HG03565 (cell line): ENCODE measurements at regions not wholly inside any gene's neighbourhood (a gene's known extent, or its start where the extent isn't known, plus 50 kb on each side); places are given as distances from the start of the nearest gene placed in this dataset.
"Not testable (repeated sequence)": the region's sequence is repeated elsewhere in the genome, so short reads cannot be mapped to it uniquely, and the experiment has no call there.

Experiments
- ATAC-seq: cut with Tn5 transposase; IDR thresholded peaks from one replicate; pipeline ENCODE4 v1.9.1; 2021; ENCODE audit warnings: mild to moderate bottlenecking, moderate library complexity; ENCODE audit not compliant: unreplicated experiment

DNA sequence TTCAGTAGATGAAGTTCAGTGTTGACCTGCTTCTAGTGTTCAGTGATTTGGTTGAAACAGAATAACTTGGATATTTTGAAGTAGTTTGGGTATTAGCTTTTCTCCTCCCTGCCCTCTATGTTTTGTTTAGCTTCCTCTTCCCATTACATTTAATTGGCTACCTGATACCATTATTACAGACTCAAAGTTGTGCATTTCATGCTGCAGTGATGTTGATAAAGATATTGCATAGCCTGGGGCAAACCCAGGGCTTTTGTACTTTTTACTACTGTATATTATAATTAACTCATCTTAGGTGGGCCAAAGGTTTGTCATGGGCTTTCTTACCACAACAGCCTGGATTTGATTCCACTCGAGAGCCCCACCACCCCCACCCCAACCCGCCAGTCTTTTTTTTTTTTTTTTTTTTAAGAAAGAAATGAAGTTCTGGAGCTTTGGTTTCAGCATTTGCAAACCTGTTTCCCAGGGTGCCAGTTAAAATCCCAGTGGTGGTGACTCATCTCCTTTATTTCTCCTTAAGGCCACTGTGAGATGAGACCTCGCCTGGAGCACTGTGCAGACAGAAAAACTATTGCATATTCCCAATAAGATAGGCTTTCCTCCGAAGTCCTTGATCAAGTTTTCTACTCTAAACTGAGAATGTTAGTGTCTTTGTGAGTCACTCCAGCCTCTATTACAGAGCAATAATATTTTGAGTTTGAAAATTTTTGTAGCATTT, 393.7 kb upstream of the FANCL start:
- ATAC-seq, result no peak

DNA sequence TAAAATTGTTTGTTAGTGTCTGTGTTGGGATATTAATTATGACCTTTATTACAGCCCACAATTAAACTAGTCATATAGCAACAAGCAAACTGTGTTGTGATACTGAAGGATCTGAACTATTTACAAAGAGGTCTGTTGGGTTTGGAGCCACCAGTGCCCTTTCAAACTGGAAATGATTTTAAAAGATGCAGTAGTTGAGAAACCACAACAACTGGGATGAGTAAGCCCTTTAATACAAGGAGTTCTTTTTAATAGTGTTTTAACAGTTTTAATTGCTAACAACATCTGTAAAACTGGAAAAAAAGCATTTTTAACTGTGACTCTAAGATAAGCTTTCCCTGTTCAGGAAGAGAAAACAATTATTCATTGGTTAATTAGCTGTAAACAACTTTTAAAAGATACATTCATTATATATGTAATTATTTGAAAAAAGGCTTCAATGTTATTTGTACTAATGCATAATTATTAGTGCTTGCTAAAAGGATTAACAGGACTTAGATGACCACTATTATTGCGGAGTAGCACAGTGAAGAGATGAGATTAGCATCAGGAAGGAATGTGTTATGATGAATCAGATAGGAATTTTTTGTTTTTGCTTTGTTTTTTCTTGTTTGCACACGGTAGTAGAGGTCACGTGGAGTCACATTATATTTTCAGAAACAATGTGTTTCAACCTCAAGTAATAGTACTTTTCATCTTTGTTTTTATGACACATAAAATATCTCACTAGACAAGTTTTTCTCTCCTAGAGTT, 392.7 kb upstream of the FANCL start:
- no peak for ATAC-seq

DNA sequence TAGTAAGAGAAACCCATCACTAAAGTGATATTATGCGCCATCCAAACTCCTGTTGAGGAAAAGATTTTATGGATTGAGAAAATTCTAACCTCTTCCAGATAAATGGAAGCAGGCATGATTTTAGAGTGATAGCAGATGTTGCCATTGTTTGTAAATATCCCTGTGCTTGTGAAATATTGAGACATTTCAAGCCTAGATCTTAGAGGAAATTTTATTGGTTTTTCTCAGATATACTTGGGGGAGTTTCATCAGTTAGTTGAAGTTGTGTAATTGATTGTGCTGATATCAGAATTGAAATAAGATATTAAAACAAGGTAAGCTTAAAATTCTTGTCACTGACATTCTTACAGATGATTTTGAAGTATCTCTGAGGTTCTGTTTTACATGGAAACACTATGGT, 390.9 kb upstream of the FANCL start:
- no peak for ATAC-seq

DNA sequence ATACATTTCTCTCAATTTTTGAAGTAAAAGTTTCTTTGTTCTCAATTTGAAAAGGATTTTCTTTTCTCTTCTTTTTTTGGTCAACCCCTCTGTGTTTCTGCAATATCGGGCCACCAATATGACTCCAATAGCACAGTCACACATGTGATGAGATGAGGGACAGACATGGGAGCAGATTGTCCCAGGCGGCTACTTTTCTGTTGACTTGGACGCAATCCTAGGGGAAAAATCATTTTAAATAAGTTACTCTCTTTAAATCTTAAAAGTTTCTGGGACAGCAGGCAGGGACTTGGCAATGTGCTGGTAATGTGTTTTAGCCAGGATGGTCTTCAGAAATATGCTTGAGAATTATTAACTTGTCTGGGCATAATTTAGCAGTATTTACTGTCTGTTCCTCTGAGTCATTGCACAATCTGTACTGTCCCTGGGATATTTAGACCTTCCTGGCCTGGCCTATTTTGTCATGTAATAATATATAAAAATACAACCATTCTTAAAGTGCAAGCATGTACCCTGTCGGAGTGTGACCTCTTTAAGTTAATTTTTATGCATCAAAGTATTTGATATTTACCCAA, 388.5 kb upstream of the FANCL start:
- no peak for ATAC-seq

DNA sequence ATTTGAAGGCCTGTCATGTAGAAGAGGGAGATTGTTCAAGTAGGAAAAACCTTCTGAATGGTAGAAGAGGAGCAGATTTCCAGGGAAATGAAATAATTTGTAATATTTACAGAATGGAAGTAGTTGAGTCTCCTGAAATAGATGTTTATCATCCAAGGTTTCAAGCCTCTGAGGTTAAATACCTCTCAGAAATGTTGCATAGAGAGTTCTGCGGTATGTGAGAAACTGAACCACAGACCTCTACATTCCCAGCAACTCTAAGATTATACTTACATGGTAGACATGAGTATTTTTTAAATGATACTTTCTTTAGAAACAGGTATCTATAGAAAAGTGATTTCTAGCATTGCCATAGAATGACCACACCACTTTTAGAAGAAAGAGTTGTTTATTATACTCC, 379.8 kb upstream of the FANCL start:
- ATAC-seq, result no peak

DNA sequence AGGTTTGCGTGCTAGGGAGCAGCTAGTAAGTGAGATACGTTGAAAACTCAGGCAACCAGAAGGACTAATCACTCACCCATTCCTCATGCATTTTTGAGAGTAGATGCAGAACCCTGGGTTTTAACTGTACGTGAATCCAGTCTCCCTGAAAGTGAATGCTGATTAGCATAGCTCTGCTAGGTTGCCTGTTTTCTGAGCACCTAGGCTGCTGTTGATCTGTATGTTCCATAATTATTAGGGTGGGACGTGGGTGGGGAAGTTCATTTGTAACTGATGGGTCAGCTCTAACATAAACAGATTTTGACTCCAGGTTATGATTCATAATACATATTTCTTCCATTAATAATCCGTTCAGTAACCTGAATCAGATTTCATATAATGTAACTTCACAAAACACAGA, 379.0 kb upstream of the FANCL start:
- no peak for ATAC-seq

DNA sequence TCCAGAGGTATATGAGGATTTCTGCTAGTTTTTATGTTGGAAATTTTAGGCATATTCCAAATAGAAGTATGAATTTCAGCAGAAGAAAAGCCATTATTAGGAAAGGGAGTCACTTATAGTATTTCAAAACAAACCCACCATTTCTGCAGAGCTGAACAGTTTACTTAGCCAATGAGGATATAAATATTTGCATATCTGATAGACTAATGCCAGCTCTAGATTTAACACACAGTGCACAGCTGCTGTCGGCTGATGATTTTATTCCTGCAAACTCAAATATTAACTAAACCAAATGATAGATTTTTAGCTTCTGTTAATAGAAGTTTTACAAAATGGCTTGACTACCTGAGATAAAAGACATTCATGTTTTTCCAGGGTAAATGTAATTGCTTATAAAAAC, 375.8 kb upstream of the FANCL start:
- ATAC-seq, result no peak

DNA sequence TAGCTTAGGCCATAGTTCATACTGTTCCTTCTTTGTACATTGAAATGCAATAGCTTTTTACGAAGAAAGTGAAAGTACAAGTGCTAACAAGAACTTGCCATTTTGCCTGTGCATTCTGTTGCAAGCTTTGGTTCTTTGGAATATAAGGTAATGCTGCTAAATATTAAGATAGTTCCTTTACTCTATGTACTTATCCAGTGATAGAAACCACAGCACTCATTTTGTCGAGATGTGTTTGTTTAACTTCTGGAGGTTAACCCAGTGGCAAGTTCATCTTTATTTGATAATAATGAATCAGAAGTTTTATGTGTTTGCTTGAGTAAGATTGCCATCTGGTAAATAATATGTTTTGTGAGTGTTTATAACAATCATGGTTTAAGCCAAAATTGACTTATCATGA, 373.1 kb upstream of the FANCL start:
- no peak for ATAC-seq

DNA sequence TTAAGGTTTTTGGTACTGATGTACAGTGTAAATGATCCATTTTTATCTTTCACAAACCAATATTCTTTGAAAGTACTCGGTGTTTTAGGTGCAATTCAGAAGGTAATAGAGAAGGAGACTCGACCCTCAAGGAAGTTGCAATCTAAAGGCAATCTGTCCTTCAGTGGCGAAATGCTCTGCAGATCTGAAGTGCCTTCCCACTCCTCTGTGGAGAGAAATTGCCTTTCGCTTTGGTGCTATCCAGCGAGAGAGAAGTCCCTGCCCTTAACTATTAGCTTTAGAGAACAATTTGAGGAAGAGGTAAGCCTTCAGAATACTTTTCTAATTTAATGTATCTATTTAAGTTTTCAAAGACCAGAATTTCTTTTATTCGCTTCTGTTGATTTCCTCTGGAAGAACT, 371.8 kb upstream of the FANCL start:
- ATAC-seq, result no peak

DNA sequence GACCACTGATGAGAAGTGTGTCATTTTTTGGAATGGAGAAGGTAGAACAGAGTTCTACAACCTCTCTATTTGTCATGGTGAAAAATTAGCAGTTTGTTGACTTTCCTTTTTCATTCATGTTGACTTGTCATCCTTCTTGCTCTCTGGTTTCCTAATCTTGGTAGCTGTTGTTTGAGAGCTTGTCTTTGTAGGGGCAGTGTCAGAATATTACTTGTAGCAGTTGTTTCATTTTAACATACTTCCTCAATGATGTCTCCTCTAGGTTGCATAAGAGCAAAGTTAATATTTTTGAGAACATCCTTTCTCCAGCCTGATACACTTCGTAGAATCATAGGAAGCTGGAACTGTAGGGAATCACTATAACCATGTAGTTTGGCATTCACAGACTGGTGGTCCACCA, 368.2 kb upstream of the FANCL start:
- ATAC-seq, result no peak

DNA sequence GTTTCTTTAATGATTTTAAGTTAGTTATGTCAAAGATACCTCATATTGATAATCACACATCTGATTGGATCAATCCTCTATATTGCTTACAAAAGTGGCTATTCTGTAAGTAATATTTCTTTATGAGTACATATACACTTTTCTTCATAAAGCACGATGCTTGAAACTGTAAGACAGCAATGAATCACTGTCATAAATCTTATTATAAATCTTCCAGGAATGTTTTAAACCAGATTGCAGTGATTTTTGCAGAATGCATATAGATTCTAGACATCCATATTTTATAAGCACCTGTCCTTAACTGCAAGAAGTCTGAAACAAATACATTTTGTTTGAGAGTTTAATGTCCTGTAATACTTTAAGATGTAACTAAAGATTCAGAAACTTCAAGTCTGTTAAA, 367.0 kb upstream of the FANCL start:
- no peak for ATAC-seq

DNA sequence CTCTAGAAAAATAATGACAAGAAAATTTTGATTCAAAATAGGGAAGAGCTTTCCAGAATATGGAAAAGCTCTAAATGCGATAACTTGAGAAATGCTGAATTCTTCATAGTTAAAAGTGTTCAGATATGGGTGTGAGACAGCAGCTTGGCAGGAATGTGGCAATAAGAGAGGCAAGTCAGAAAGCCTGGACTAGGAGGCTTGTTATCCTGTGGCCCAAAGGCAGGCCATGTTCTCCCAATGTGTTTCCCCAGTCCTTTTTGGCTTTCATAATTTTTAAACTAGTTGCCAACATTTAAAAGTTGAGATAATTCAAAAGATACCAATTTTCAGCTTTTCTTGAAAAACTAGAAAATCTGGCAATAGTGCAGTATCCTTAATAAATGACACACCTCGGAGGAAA, 366.3 kb upstream of the FANCL start:
- ATAC-seq, result no peak

DNA sequence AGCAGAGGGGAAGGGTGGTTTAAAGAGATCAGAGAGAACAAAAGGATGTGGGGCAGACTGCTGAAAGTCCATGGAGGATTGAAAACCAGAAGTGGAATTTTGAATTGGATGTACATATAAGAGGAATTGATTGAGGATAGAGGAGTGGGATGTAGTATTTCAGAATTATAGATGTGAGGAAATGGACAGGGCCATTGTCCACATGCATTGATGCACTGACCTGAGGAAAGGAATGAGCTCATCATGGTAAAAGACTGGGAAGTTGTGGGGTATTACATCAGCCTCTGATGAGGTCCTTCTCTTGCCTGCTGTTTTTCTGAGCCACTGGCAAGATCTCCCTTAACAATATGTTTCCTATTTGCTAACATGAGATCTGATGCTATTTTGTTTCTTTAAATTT, 365.7 kb upstream of the FANCL start:
- no peak for ATAC-seq

DNA sequence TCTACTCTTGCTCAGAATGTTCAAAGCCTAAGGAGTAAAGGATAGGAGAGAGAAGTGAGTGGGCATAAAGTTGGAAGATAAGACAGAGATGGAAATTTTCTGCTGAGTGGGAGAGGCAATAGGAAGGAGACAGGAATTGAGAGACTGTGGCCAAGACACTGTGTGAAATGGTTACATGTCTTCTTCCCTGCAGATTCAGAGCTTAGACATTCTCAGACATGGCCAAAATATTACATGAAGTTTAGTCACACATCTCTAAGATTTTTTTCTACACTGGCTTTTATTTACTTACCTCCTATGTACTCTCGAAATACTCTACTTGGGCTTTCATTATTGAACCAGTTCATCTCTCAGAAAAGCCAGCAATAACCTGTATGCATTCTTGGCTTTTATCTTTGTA, 363.0 kb upstream of the FANCL start:
- no peak for ATAC-seq

DNA sequence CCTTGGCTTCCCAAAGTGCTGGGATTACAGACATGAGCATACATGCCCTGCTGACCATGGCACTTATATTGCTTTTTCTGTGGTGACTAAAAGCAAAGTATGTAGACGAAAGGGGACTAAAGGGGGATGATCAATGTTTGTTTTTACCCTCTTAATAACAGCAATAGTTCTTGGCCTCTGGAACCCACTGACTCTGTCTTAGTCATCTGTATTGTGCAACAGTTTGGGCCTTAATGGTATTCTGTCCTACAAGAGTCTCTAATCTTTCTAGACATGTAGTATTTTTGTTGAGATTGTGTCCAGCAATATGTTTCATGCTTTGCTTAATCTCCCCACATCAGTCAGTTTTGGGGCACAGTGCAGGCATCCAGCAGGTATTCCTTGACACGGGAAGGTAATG, 359.9 kb upstream of the FANCL start:
- ATAC-seq, result no peak

DNA sequence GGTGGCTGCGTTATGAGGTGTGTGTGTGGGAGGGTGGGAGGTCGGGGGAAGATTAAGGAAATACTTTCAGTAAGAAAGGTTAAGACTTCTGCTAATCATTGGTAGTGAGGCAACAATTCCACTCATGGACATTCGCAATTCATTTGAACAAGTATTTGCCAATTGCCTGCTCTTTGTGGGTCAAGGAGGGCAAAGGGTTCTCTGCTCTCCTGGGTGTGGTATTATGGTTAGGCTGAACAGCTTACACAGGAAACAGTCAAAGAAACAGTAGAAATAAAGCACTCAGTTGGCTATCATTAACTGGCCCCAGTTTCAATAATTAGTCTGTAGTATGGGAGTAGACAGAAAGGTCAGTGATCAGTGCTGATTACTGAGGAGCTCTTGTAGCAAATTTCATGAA, 357.0 kb upstream of the FANCL start:
- no peak for ATAC-seq

DNA sequence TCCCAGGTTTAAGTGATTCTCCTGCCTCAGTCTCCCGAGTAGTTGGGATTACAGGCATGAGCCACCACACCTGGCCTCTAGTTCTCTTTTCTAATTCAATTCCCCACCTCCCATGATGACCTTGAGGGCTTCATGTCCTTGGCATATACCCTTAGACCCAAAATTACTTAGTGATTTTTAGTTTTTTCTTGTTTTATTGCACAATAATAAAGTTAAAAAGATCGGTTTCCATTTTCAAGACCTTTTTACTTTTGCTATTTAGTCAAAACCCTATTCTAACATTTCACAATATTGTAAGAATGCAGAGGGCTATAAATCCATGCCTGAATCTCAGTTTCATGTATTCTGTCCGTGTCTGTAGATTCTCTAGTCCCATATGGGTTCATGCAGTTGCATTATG, 354.6 kb upstream of the FANCL start:
- no peak for ATAC-seq

DNA sequence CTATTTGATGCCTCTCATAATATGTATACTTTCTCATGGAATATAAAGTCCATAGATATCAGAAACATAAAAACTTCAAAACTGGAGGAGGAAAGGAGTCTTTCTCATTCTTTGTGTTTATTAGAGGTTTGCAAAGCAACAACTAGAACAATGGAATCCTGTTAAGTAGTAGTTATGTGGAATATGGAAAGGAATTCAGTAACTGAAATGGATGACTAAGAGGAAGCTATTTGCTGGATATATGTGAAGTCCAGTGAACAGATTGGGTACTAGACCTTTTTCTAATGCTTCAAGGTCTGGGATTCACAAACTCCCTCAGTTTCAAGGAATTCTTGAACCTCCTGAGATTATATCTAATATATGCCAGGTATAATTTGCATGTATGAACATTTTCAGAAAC, 353.6 kb upstream of the FANCL start:
- no peak for ATAC-seq

DNA sequence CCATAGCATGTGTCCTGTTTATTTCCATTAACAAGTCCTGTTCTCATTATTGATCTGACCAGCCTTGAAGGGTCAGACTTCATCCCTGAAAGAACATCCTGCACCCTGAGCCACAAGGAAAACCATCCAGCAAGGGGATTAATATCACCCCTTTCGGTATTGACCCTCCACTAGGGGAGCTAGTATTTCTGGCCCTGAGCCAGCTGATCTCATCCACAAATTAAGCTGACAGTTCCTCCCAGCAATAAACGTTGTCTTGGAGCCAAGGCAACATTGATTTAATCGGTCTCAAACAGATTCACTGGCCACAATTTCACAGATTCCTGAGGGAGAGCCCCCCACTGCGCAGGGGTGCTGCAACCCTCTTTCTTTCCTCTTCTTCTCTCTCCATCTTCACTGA, 353.1 kb upstream of the FANCL start:
- ATAC-seq, result no peak

DNA sequence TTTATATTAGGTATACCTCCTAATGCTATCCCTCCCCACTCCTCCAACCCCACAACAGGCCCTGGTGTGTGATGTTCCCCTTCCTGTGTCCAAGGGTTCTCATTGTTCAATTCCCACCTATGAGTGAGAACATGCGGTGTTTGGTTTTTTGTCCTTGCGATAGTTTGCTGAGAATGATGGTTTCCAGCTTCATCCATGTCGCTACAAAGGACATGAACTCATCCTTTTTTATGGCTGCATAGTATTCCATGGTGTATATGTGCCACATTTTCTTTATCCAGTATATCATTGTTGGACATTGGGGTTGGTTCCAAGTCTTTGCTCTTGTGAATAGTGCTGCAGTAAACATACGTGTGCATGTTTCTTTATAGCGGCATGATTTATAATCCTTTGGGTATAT, 345.1 kb upstream of the FANCL start:
- ATAC-seq, result not testable (repeated sequence)

DNA sequence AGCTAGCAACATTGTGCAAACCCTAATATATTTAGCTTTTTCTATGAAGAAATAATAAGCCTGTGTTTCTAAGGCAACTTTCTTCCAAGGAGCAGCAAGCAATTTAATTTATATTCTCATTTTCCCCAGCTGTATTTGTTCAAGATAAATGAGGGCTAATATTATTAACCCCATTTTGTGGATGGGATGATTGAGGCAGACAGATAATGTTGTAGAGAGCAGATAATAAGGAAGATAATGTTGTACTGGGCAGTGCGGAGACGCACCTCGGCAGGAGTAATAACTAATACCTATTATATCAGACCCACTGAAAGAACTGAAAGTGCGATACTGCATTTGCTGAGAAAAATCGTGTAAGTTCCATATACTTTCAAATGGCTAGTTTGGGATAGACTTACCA, 344.1 kb upstream of the FANCL start:
- no peak for ATAC-seq

DNA sequence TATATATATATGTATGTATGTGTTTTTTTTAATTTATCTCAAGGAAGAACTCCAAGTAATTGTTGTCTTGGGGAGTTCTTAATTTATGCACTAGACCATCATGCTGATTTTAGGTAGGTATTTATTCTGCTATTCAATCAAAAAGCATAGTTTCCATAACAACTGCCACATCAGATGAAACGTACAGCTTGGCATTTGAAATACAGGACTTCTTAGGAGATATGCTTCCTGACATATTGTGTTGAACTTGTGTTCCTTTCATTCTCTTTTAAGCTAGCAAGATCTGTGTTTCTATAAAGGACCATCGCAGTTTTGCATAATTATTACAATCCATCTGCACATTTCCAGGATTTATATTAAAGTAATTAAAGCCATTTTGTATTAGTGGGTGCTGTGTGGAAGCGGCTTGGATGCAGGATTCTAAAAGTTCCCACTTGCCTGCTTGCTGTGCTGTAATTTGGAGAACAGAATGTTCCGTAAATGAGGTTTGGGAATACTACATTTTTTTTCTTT, 343.5 kb upstream of the FANCL start:
- no peak for ATAC-seq
